AG04450 (cell line): ENCODE measurements at regions not wholly inside any gene's neighbourhood (a gene's known extent, or its start where the extent isn't known, plus 50 kb on each side); places are given as distances from the start of the nearest gene placed in this dataset.
"Not testable (repeated sequence)": the region's sequence is repeated elsewhere in the genome, so short reads cannot be mapped to it uniquely, and the experiment has no call there.

ENCODE experiments used
- CTCF ChIA-PET: fragments of 300-600, 350-600 bp; formaldehyde crosslinking; extraction: SDS; loops from one replicate; lab custom pipeline; 2022; ENCODE audit warnings: antibody characterized with exemption, inconsistent platforms; lab: Charles Lee
- POLR2A ChIA-PET: fragments of 350-600 bp; formaldehyde crosslinking; extraction: SDS; loops from one replicate; lab custom pipeline; 2021; ENCODE audit warnings: antibody characterized with exemption, inconsistent platforms; lab: Yijun Ruan, JAX
- DNase-seq: peaks from one replicate; pipeline ENCODE4 v3.0.0-alpha.2; 2011; ENCODE audit warnings: low read depth, low spot score
- H3K27ac ChIP-seq: one replicate; pipeline ENCODE4 v1.5.1; 2012; ENCODE audit warnings: low read depth, low read length, control low read depth
- H3K27me3 ChIP-seq: one replicate; pipeline ENCODE4 v1.6.0; 2012; ENCODE audit warnings: low read length; ENCODE audit not compliant: control insufficient read depth, insufficient read depth
- H3K4me3 ChIP-seq: 2 replicates; pipeline ENCODE4 v1.5.1; 2011; ENCODE audit warnings: mild to moderate bottlenecking, low read depth, low read length, control low read depth
- H3K9me3 ChIP-seq: 2 replicates; pipeline ENCODE4 v1.5.1; 2012; ENCODE audit warnings: low read length; ENCODE audit not compliant: control insufficient read depth, insufficient read depth
- CTCF ChIP-seq: IDR thresholded peaks from 2 replicates; pipeline ENCODE4 v1.5.1; 2011; ENCODE audit warnings: low read depth, low read length, control low read depth, inconsistent platforms

GRCh38 chr12:131395971-131396573 is 314.8 kb upstream of the SFSWAP start:
- Histone ChIP-seq H3K4me3 (no peak overlapping the region), H3K27ac (no peak overlapping the region), H3K9me3 (peaks cover 31% of the 10 kb centered on the region), H3K27me3 (no peaks in the 10 kb centered on the region)
- ChIA-PET CTCF (no interaction called here), POLR2A (no interaction called here)
- no peak for DNase-seq
- no peak for TF ChIP-seq CTCF

- no peak overlapping the region for H3K27ac ChIP-seq
- no peak for DNase-seq
- no peak for TF ChIP-seq CTCF
- no peaks in the 10 kb centered on the region for H3K27me3 ChIP-seq
- peaks cover 28% of the 10 kb centered on the region for H3K9me3 ChIP-seq
- no peak overlapping the region for H3K4me3 ChIP-seq
- ChIA-PET CTCF (no interaction called here), POLR2A (no interaction called here)
Measured at GRCh38 chr12:131397493-131398181, 313.3 kb upstream of the SFSWAP start.

- POLR2A ChIA-PET, result no interaction called here
- CTCF ChIA-PET, result no interaction called here
- H3K27ac ChIP-seq, result no peak overlapping the region
- H3K9me3 ChIP-seq, result peaks cover 42% of the 10 kb centered on the region
- no peak for TF ChIP-seq CTCF
- no peak overlapping the region for H3K4me3 ChIP-seq
- DNase-seq, result no peak
- no peaks in the 10 kb centered on the region for H3K27me3 ChIP-seq
Measured at GRCh38 chr12:131399000-131399399, 311.9 kb upstream of the SFSWAP start.

- H3K27ac ChIP-seq, H3K4me3 ChIP-seq, H3K27me3 ChIP-seq, POLR2A ChIA-PET, DNase-seq, CTCF ChIA-PET: not testable (repeated sequence)
- H3K9me3 ChIP-seq, result peaks cover 49% of the 10 kb centered on the region
Measured at GRCh38 chr12:131400668-131401294, 310.1 kb upstream of the SFSWAP start.

- H3K27ac ChIP-seq, DNase-seq, CTCF ChIA-PET, POLR2A ChIA-PET, H3K27me3 ChIP-seq, H3K4me3 ChIP-seq: not testable (repeated sequence)
- H3K9me3 ChIP-seq, result peaks cover 58% of the 10 kb centered on the region
Measured at GRCh38 chr12:131401907-131402633, 308.8 kb upstream of the SFSWAP start.
